Loucy (cell line): ENCODE measurements at regions not wholly inside any gene's neighbourhood (a gene's known extent, or its start where the extent isn't known, plus 50 kb on each side); places are given as distances from the start of the nearest gene placed in this dataset.

Source experiments
- H2AFZ ChIP-seq: fragments of 200-600 bp; sonication (generic); 2 replicates; pipeline ENCODE4 v1.6.0; 2016; ENCODE audit warnings: antibody characterized with exemption, mild to moderate bottlenecking, low read length, moderate library complexity
- H3F3A ChIP-seq: fragments of 200-600 bp; 2 replicates; pipeline ENCODE4 v1.6.0; 2016; ENCODE audit warnings: antibody characterized with exemption, low read depth, mild to moderate bottlenecking
- H3K27me3 ChIP-seq: fragments of 200-600 bp; sonication (generic); 2 replicates; pipeline ENCODE4 v1.6.1; 2014; ENCODE audit warnings: low read length, mild to moderate bottlenecking; ENCODE audit not compliant: insufficient read depth, poor library complexity, severe bottlenecking
- H3K36me3 ChIP-seq: fragments of 200-600 bp; sonication (generic); 2 replicates; pipeline ENCODE4 v1.6.1; 2016; ENCODE audit warnings: low read length; ENCODE audit not compliant: insufficient read depth
- H3K4me1 ChIP-seq: fragments of 200-600 bp; sonication (generic); 2 replicates; pipeline ENCODE4 v1.5.1; 2014; ENCODE audit warnings: low read length, mild to moderate bottlenecking; ENCODE audit not compliant: insufficient read depth, poor library complexity, severe bottlenecking
- H3K4me2 ChIP-seq: fragments of 200-600 bp; sonication (generic); 2 replicates; pipeline ENCODE4 v1.6.0; 2014; ENCODE audit warnings: antibody characterized with exemption, low read length, low read depth, mild to moderate bottlenecking; ENCODE audit not compliant: poor library complexity, severe bottlenecking
- H3K4me3 ChIP-seq: fragments of 200-600 bp; sonication (generic); 2 replicates; pipeline ENCODE4 v1.5.1; 2014; ENCODE audit warnings: low read length, mild to moderate bottlenecking, mixed read lengths; ENCODE audit not compliant: poor library complexity, severe bottlenecking
- H3K79me2 ChIP-seq: fragments of 200-600 bp; sonication (generic); 2 replicates; pipeline ENCODE4 v1.6.1; 2014; ENCODE audit warnings: low read length; ENCODE audit not compliant: insufficient read depth
- H3K9ac ChIP-seq: fragments of 200-600 bp; sonication (generic); 2 replicates; pipeline ENCODE4 v1.6.0; 2014; ENCODE audit warnings: mild to moderate bottlenecking, low read depth, low read length, moderate library complexity; ENCODE audit not compliant: poor library complexity, severe bottlenecking
- H3K9me2 ChIP-seq: fragments of 200-600 bp; sonication (generic); replicated peaks from 2 replicates; pipeline ENCODE4 v1.6.1; 2016; ENCODE audit warnings: low read depth, low read length, mixed read lengths
- H3K9me3 ChIP-seq: fragments of 200-600 bp; sonication (generic); 2 replicates; pipeline ENCODE4 v1.6.1; 2014; ENCODE audit warnings: mild to moderate bottlenecking, antibody characterized with exemption, low read length, low read depth; ENCODE audit not compliant: insufficient read depth
- H4K20me1 ChIP-seq: fragments of 200-600 bp; sonication (generic); 2 replicates; pipeline ENCODE4 v1.6.0; 2014; ENCODE audit warnings: antibody characterized with exemption, low read length, mild to moderate bottlenecking; ENCODE audit not compliant: insufficient read depth, poor library complexity, severe bottlenecking
- CTCF ChIP-seq: fragments of 200-600 bp; sonication (generic); conservative IDR thresholded peaks from 2 replicates; pipeline ENCODE4 v1.5.1; 2014; ENCODE audit warnings: mild to moderate bottlenecking, antibody characterized with exemption, low read length
- EZH2phosphoT487 ChIP-seq: fragments of 200-600 bp; IDR thresholded peaks from 2 replicates; pipeline ENCODE4 v1.6.1; 2018; ENCODE audit warnings: antibody characterized with exemption, mild to moderate bottlenecking, moderate library complexity, borderline replicate concordance

DNA sequence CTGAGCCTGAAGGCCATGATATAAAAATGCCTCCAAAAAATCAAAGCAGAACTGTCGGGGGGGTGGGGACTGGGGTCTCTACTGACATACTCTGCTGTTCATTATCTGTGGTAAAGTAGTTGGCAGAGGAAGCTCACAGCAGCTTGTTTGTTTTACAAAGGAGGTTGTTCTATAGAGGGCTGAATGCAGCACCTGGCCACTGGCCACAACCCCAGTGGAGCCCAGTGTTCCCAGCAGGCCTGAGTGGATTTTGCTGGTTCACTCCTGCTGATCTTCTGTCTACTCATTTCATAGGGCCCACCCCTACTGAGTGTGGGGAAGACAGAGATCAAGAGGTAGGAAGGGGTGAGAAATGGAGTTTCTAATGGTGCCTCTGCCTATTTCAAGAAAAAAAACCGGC lies 125.5 kb downstream of the DIPK2A start:
- Histone ChIP-seq H3K9ac (no peak overlapping the region), H3K4me2 (no peak overlapping the region), H3K27me3 (no peaks in the 10 kb centered on the region), H4K20me1 (no peaks in the 10 kb centered on the region), H3F3A (no peaks in the 10 kb centered on the region), H3K4me1 (no peaks in the 10 kb centered on the region), H3K9me2 (no peaks in the 10 kb centered on the region), H2AFZ (no peak overlapping the region), H3K9me3 (no peaks in the 10 kb centered on the region; the same call in 1 of the 2 replicates), H3K36me3 (no peaks in the 10 kb centered on the region), H3K79me2 (no peaks in the 10 kb centered on the region), H3K4me3 (no peak overlapping the region)
- TF ChIP-seq CTCF (no peak), EZH2phosphoT487 (no peak)

DNA sequence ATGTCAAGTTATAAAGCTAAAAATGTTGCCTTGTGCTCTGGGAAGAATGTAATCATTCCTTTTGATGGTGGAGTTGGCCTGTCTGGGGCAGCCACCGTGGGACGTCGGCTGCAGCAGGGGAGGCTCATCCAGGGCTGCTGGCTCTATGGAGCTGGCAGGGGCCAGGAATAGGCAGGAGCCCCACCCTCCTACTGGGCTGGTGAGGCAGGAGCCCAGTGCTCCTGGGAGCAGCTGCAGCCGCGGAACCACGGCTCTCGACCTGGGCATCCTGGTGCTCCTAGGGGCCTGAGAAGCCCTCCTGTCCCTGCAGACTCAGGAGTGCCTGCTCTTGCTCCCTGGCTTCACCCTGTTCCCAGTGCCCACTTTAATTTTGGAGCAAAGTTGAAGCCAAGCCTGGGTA lies 127.1 kb downstream of the DIPK2A start:
- Histone ChIP-seq H4K20me1 (no peaks in the 10 kb centered on the region), H3K9me2 (no peaks in the 10 kb centered on the region), H3K27me3 (no peaks in the 10 kb centered on the region), H3F3A (no peaks in the 10 kb centered on the region), H3K36me3 (no peaks in the 10 kb centered on the region), H2AFZ (no peak overlapping the region), H3K9me3 (no peaks in the 10 kb centered on the region; the same call in 1 of the 2 replicates), H3K4me1 (no peaks in the 10 kb centered on the region), H3K4me2 (no peak overlapping the region), H3K4me3 (no peak overlapping the region), H3K9ac (no peak overlapping the region), H3K79me2 (no peaks in the 10 kb centered on the region)
- TF ChIP-seq EZH2phosphoT487, result no peak
- no peak for TF ChIP-seq CTCF

DNA sequence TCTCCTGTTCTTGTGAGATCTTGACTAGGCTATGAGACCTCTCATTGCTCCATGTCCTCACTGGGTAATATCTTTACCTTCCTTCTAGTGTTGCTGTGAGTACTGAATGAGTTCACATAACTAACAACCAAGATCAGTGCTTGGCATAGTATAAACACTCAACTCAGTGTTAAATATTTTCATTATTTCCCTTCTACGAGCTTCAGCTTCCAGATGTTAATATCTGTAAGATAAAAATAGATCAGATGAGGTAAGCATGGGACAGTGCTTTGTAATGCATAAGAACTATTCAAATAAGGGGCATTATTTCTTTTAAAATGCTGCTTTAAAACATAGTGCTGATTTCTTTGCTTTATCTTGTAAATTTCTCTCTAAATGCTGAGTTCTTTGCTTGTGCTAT lies 130.8 kb downstream of the DIPK2A start:
- Histone ChIP-seq H3K27me3 (no peaks in the 10 kb centered on the region), H3K4me2 (no peak overlapping the region), H3K9ac (no peak overlapping the region), H3F3A (no peaks in the 10 kb centered on the region), H3K4me3 (no peak overlapping the region), H3K4me1 (no peaks in the 10 kb centered on the region), H3K36me3 (no peaks in the 10 kb centered on the region), H3K9me3 (no peaks in the 10 kb centered on the region; the same call in 1 of the 2 replicates), H2AFZ (no peak overlapping the region), H3K9me2 (no peaks in the 10 kb centered on the region), H3K79me2 (no peaks in the 10 kb centered on the region), H4K20me1 (no peaks in the 10 kb centered on the region)
- TF ChIP-seq CTCF (no peak), EZH2phosphoT487 (no peak)
